Neural cell (in vitro differentiated cells): ENCODE measurements at regions not wholly inside any gene's neighbourhood (a gene's known extent, or its start where the extent isn't known, plus 50 kb on each side); places are given as distances from the start of the nearest gene placed in this dataset.

Experiments
- H2AFZ ChIP-seq: fragments of 200-600, 300-800 bp; sonication (generic), shearing (Covaris generic); 2 replicates; pipeline ENCODE4 v1.6.0; 2014; ENCODE audit warnings: low read depth, mild to moderate bottlenecking, antibody characterized with exemption, low read length, moderate library complexity
- H3F3A ChIP-seq: fragments of 200-600 bp; shearing (Covaris generic); 2 replicates; pipeline ENCODE4 v1.6.1; 2016; ENCODE audit warnings: mild to moderate bottlenecking, moderate library complexity, mixed read lengths, antibody characterized with exemption, low read length; ENCODE audit not compliant: insufficient read depth, poor library complexity, severe bottlenecking
- H3K27ac ChIP-seq: fragments of 200-600, 300-800 bp; sonication (generic), shearing (Covaris generic); 2 replicates; pipeline ENCODE4 v1.5.1; 2014; ENCODE audit warnings: mild to moderate bottlenecking, low read length, moderate library complexity
- H3K27me3 ChIP-seq: fragments of 300-800, 200-600 bp; sonication (generic), shearing (Covaris generic); 2 replicates; pipeline ENCODE4 v1.6.0; 2014; ENCODE audit warnings: mild to moderate bottlenecking, low read depth, low read length, moderate library complexity; ENCODE audit not compliant: insufficient read depth
- H3K36me3 ChIP-seq: fragments of 300-800, 200-600 bp; sonication (generic), shearing (Covaris generic); 2 replicates; pipeline ENCODE4 v1.5.1; 2014; ENCODE audit warnings: mild to moderate bottlenecking, antibody characterized with exemption, low read length, moderate library complexity; ENCODE audit not compliant: insufficient read depth
- H3K4me2 ChIP-seq: fragments of 300-800, 200-600 bp; sonication (generic), shearing (Covaris generic); 2 replicates; pipeline ENCODE4 v1.6.0; 2014; ENCODE audit warnings: mild to moderate bottlenecking, low read length
- H3K4me3 ChIP-seq: fragments of 300-800, 200-600 bp; sonication (generic), shearing (Covaris generic); 2 replicates; pipeline ENCODE4 v1.5.1; 2014; ENCODE audit warnings: mild to moderate bottlenecking, low read length, moderate library complexity
- H3K79me2 ChIP-seq: fragments of 200-600 bp; shearing (Covaris generic); replicated peaks from 2 replicates; pipeline ENCODE4 v1.6.0; 2014; ENCODE audit warnings: mild to moderate bottlenecking, low read length, moderate library complexity; ENCODE audit not compliant: insufficient read depth
- H3K9ac ChIP-seq: fragments of 300-800, 200-600 bp; sonication (generic), shearing (Covaris generic); 2 replicates; pipeline ENCODE4 v1.6.1; 2016; ENCODE audit warnings: mild to moderate bottlenecking, low read length, mixed read lengths
- H3K9me2 ChIP-seq: fragments of 200-600 bp; shearing (Covaris generic); 2 replicates; pipeline ENCODE4 v1.6.1; 2016; ENCODE audit warnings: mild to moderate bottlenecking, low read length, mixed read lengths; ENCODE audit not compliant: insufficient read depth
- H3K9me3 ChIP-seq: fragments of 200-600, 300-800 bp; sonication (generic), shearing (Covaris generic); 2 replicates; pipeline ENCODE4 v1.6.1; 2016; ENCODE audit warnings: mild to moderate bottlenecking, mixed run types, low read length, moderate library complexity, mixed read lengths
- H4K20me1 ChIP-seq: fragments of 200-600 bp; shearing (Covaris generic); 2 replicates; pipeline ENCODE4 v1.6.1; 2016; ENCODE audit warnings: mild to moderate bottlenecking, mixed run types; ENCODE audit not compliant: insufficient read depth
- CTCF ChIP-seq: fragments of 450-650 bp; IDR thresholded peaks from 2 replicates; pipeline ENCODE4 v1.5.1; 2014; ENCODE audit warnings: antibody characterized with exemption, mild to moderate bottlenecking, moderate library complexity; ENCODE audit not compliant: poor library complexity, severe bottlenecking
- EP300 ChIP-seq: fragments of 450-650 bp; conservative IDR thresholded peaks from 2 replicates; pipeline ENCODE4 v1.6.1; 2014; ENCODE audit warnings: antibody characterized with exemption, mild to moderate bottlenecking, moderate library complexity; ENCODE audit not compliant: poor library complexity, severe bottlenecking
- EZH2 ChIP-seq: fragments of 200-600, 300-800 bp; shearing (Covaris generic), sonication (generic); IDR thresholded peaks from 2 replicates; pipeline ENCODE4 v1.6.1; 2014; ENCODE audit warnings: antibody characterized with exemption, low read length, borderline replicate concordance, mild to moderate bottlenecking; ENCODE audit not compliant: insufficient read depth, poor library complexity, severe bottlenecking
- MXI1 ChIP-seq: fragments of 450-650 bp; conservative IDR thresholded peaks from 2 replicates; pipeline ENCODE4 v1.6.1; 2014; ENCODE audit warnings: antibody characterized with exemption, mild to moderate bottlenecking; ENCODE audit not compliant: poor library complexity, severe bottlenecking
- POLR2AphosphoS5 ChIP-seq: IDR thresholded peaks from 2 replicates; pipeline ENCODE4 v1.6.1; 2012
- RAD21 ChIP-seq: fragments of 450-650 bp; conservative IDR thresholded peaks from 2 replicates; pipeline ENCODE4 v1.6.1; 2014; ENCODE audit warnings: antibody characterized with exemption, mild to moderate bottlenecking, moderate library complexity
- REST ChIP-seq: IDR thresholded peaks from 2 replicates; pipeline ENCODE4 v1.6.1; 2012; ENCODE audit warnings: borderline replicate concordance
- SMC3 ChIP-seq: fragments of 450-650 bp; conservative IDR thresholded peaks from 2 replicates; pipeline ENCODE4 v1.6.1; 2014; ENCODE audit warnings: antibody characterized with exemption, mild to moderate bottlenecking, moderate library complexity; ENCODE audit not compliant: poor library complexity
- TAF1 ChIP-seq: IDR thresholded peaks from 2 replicates; pipeline ENCODE4 v1.6.1; 2012; ENCODE audit warnings: low read depth

GRCh38 chr20:21981597-21982344 is 276.3 kb downstream of the PAX1 start:
- no peak overlapping the region for H3K4me2 ChIP-seq

GRCh38 chr20:21981179-21981578 is 275.7 kb downstream of the PAX1 start:
- H3K9ac ChIP-seq, result no peak overlapping the region
- no peaks in the 10 kb centered on the region for H3K9me2 ChIP-seq
- TF ChIP-seq EZH2, result no peak
- no peak for TF ChIP-seq REST
- TF ChIP-seq CTCF, result no peak
- no peak for TF ChIP-seq MXI1
- TF ChIP-seq SMC3, result no peak
- TF ChIP-seq EP300, result no peak
- no peak for TF ChIP-seq POLR2AphosphoS5
- no peak for TF ChIP-seq RAD21
- no peak for TF ChIP-seq TAF1
- no peaks in the 10 kb centered on the region for H4K20me1 ChIP-seq
- H3K79me2 ChIP-seq, result no peaks in the 10 kb centered on the region
- H3K4me2 ChIP-seq, result no peak overlapping the region
- H3K4me3 ChIP-seq, result no peak overlapping the region
- no peaks in the 10 kb centered on the region for H3K27me3 ChIP-seq
- no peaks in the 10 kb centered on the region for H3F3A ChIP-seq
- H2AFZ ChIP-seq, result no peak overlapping the region
- no peak overlapping the region for H3K27ac ChIP-seq
- no peaks in the 10 kb centered on the region for H3K36me3 ChIP-seq
- no peaks in the 10 kb centered on the region for H3K9me3 ChIP-seq

More at GRCh38 chr20:21981597-21982344, 276.3 kb downstream of the PAX1 start:
- no peak overlapping the region for H3K27ac ChIP-seq
- H3F3A ChIP-seq, result no peaks in the 10 kb centered on the region
- TF ChIP-seq EP300, result no peak
- TF ChIP-seq SMC3, result no peak
- no peak for TF ChIP-seq MXI1
- TF ChIP-seq RAD21, result no peak
- TF ChIP-seq REST, result no peak
- no peak overlapping the region for H2AFZ ChIP-seq
- no peaks in the 10 kb centered on the region for H3K9me3 ChIP-seq
- H3K36me3 ChIP-seq, result no peaks in the 10 kb centered on the region
- no peaks in the 10 kb centered on the region for H4K20me1 ChIP-seq
- H3K9me2 ChIP-seq, result no peaks in the 10 kb centered on the region
- no peaks in the 10 kb centered on the region for H3K27me3 ChIP-seq
- no peak overlapping the region for H3K9ac ChIP-seq
- H3K79me2 ChIP-seq, result no peaks in the 10 kb centered on the region
- no peak overlapping the region for H3K4me3 ChIP-seq
